Breast epithelium (tissue), 4 donors: ENCODE measurements at regions not wholly inside any gene's neighbourhood (a gene's known extent, or its start where the extent isn't known, plus 50 kb on each side); places are given as distances from the start of the nearest gene placed in this dataset.

Experiments used
- DNase-seq, 2 donors: peaks; one replicate each; pipeline ENCODE4 v3.0.0-alpha.2; 2019; ENCODE audit warnings: low spot score in 2 of 2
- H3K27ac ChIP-seq, 2 donors: fragments of 200-600 bp; sonication (generic) in 1 of 2; one replicate each; pipeline ENCODE4 v1.5.1; 2016 to 2019; ENCODE audit warnings: mild to moderate bottlenecking in 1 of 2
- H3K27me3 ChIP-seq, 2 donors: fragments of 200-600 bp; sonication (generic) in 1 of 2; one replicate each; pipeline versions ENCODE4 v1.5.1 to v1.6.0; 2017 to 2019; ENCODE audit warnings: control low read depth in 1 of 2, mild to moderate bottlenecking in 1 of 2
- H3K36me3 ChIP-seq: fragments of 200-600 bp; one replicate; pipeline ENCODE4 v1.5.1; 2019
- H3K4me1 ChIP-seq, 2 donors: fragments of 200-600 bp; sonication (generic); one replicate each; pipeline ENCODE4 v1.5.1; 2016 to 2019; ENCODE audit warnings: control low read depth in 1 of 2
- H3K4me3 ChIP-seq, 3 donors: fragments of 200-600 bp; sonication (generic); 1 replicate in 2 of 3; 2 replicates in 1 of 3; pipeline ENCODE4 v1.5.1; 2016 to 2019; ENCODE audit warnings: mild to moderate bottlenecking in 3 of 3, moderate library complexity in 2 of 3
- H3K9me3 ChIP-seq, 2 donors: fragments of 200-600 bp; sonication (generic) in 1 of 2; one replicate each; pipeline ENCODE4 v1.5.1; 2016 to 2019; ENCODE audit warnings: control low read depth in 1 of 2
- POLR2A ChIP-seq: fragments of 450-650 bp; IDR thresholded peaks from one replicate; pipeline ENCODE4 v1.6.1; 2016; ENCODE audit warnings: antibody characterized with exemption, mild to moderate bottlenecking, moderate library complexity
- POLR2AphosphoS5 ChIP-seq, 3 donors: sonication (generic); formaldehyde crosslinking; IDR thresholded peaks; one replicate each; pipeline ENCODE4 v1.6.1; 2017; ENCODE audit warnings: antibody characterized with exemption in 3 of 3
- intact Hi-C: fragments of 100-400 bp; cut with DNase I; formaldehyde crosslinking; loops from one replicate; pipeline ENCODE4 v1.15.1; 2023; ENCODE audit warnings: low total_unique reads
- TF ChIP-seq, protein P1 (sequence below), 3 donors: fragments of 450-650 bp; IDR thresholded peaks; one replicate each; pipeline ENCODE4 v1.5.1; 2016 to 2017; ENCODE audit warnings: antibody characterized with exemption in 3 of 3, mild to moderate bottlenecking in 3 of 3, moderate library complexity in 3 of 3

GRCh38 chr5:103424453-103425205 is 138.0 kb downstream of the NUDT12 start:
- H3K36me3 ChIP-seq, result no peaks in the 10 kb centered on the region
- H3K4me3 ChIP-seq, result no peak overlapping the region
- H3K27me3 ChIP-seq, result no peaks in the 10 kb centered on the region
- H3K9me3 ChIP-seq, result no peaks in the 10 kb centered on the region
- TF ChIP-seq POLR2AphosphoS5 (IDR thresholded peaks at IDR 0.05) (no peak), POLR2A (no peak)
- TF ChIP-seq, protein P1, sequence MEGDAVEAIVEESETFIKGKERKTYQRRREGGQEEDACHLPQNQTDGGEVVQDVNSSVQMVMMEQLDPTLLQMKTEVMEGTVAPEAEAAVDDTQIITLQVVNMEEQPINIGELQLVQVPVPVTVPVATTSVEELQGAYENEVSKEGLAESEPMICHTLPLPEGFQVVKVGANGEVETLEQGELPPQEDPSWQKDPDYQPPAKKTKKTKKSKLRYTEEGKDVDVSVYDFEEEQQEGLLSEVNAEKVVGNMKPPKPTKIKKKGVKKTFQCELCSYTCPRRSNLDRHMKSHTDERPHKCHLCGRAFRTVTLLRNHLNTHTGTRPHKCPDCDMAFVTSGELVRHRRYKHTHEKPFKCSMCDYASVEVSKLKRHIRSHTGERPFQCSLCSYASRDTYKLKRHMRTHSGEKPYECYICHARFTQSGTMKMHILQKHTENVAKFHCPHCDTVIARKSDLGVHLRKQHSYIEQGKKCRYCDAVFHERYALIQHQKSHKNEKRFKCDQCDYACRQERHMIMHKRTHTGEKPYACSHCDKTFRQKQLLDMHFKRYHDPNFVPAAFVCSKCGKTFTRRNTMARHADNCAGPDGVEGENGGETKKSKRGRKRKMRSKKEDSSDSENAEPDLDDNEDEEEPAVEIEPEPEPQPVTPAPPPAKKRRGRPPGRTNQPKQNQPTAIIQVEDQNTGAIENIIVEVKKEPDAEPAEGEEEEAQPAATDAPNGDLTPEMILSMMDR (IDR thresholded peaks at IDR 0.05), result no peak
- H3K4me1 ChIP-seq, result no peaks in the 10 kb centered on the region
- DNase-seq, result no peak
- intact Hi-C loops, result no loop called here
- H3K27ac ChIP-seq, result no peak overlapping the region

DNA sequence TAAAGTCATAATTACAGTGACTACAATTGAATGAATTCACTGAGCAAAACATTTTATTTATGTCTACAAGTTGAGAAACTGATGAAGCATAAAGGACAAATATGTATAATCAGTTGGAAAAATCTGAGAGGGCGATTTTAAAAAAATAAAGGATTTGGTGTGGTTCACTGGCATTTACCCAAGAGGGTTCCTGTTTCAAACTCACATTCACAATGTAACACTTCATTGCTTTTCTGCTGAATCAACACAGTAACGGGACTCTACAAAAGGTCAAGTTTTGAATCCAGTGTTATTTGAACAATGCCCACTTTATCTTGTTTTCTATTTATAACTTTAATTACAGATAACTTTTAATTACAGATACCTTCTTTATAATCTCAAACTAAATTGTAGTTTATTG is 138.6 kb downstream of the NUDT12 start:
- no peak overlapping the region for H3K4me3 ChIP-seq
- intact Hi-C loops, result no loop called here
- no peak for DNase-seq
- no peaks in the 10 kb centered on the region for H3K27me3 ChIP-seq
- no peak for TF ChIP-seq POLR2A
- TF ChIP-seq POLR2AphosphoS5 (IDR thresholded peaks at IDR 0.05), result no peak
- TF ChIP-seq, protein P1 (IDR thresholded peaks at IDR 0.05), result no peak
- H3K4me1 ChIP-seq, result no peaks in the 10 kb centered on the region
- no peak overlapping the region for H3K27ac ChIP-seq
- H3K9me3 ChIP-seq, result no peaks in the 10 kb centered on the region
- no peaks in the 10 kb centered on the region for H3K36me3 ChIP-seq

GRCh38 chr5:103422756-103423155 is 139.8 kb downstream of the NUDT12 start:
- no peaks in the 10 kb centered on the region for H3K9me3 ChIP-seq
- intact Hi-C loops, result no loop called here
- H3K4me1 ChIP-seq, result no peaks in the 10 kb centered on the region
- no peak for DNase-seq
- H3K4me3 ChIP-seq, result no peak overlapping the region
- no peaks in the 10 kb centered on the region for H3K36me3 ChIP-seq
- no peak overlapping the region for H3K27ac ChIP-seq
- no peak for TF ChIP-seq POLR2A
- no peak for TF ChIP-seq POLR2AphosphoS5 (IDR thresholded peaks at IDR 0.05)
- TF ChIP-seq, protein P1 (IDR thresholded peaks at IDR 0.05), result no peak
- no peaks in the 10 kb centered on the region for H3K27me3 ChIP-seq

DNA sequence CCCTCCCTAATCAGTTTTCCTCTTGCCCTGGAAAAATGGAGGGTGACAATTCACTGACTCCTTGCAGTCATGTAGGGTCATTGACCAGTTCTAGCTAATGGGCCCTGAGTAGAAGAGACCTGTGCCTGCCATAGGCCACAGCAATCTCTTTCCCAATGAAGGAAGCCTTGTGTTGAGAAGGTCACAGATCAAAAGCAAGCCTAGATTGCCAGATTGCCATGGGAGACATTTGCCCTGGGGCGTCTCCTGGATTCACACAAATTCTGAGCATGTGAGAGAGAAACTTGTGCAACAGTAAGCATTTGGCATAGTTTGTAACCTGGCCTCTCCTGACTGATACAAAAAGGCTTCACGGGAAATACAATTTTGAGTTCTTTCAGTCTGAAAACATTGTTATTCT is 148.0 kb downstream of the NUDT12 start:
- no peaks in the 10 kb centered on the region for H3K9me3 ChIP-seq
- no peak overlapping the region for H3K27ac ChIP-seq
- peak in 1 of 2 donors; percentile 34 for DNase-seq
- H3K36me3 ChIP-seq, result no peaks in the 10 kb centered on the region
- no peaks in the 10 kb centered on the region for H3K4me1 ChIP-seq
- intact Hi-C loops, result no loop called here
- TF ChIP-seq, protein P1 (IDR thresholded peaks at IDR 0.05), result no peak
- TF ChIP-seq POLR2AphosphoS5 (IDR thresholded peaks at IDR 0.05) (no peak), POLR2A (no peak)
- H3K4me3 ChIP-seq, result no peak overlapping the region
- H3K27me3 ChIP-seq, result no peaks in the 10 kb centered on the region

DNA sequence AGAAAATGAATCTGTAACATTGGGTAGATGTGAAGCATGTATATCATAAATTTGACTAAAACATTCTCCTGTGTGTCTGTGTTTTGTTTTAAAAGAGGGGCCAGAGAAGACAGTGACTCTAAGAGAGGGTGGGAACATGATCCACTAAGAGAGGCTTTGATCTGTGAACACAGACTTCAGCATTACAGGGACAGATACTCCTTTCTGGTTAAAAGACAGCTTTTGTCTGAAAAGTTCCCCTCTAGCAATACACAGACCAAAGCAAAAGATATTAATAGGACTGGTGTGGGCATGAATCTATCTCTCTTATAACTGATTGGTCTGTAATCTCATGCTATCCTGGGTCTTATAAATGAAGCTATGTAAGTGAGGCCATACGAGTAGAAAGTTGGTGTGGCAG is 150.9 kb downstream of the NUDT12 start:
- intact Hi-C loops, result no loop called here
- Histone ChIP-seq H3K27ac (no peak overlapping the region), H3K9me3 (no peaks in the 10 kb centered on the region), H3K4me1 (no peaks in the 10 kb centered on the region), H3K36me3 (no peaks in the 10 kb centered on the region), H3K4me3 (no peak overlapping the region), H3K27me3 (no peaks in the 10 kb centered on the region)
- TF ChIP-seq, protein P1 (IDR thresholded peaks at IDR 0.05), result no peak
- DNase-seq, result no peak
